ENCODE measurements at regions not wholly inside any gene's neighbourhood (a gene's known extent, or its start where the extent isn't known, plus 50 kb on each side); places are given as distances from the start of the nearest gene placed in this dataset.

GRCh38 chr6:148602136-148602535 is 144.7 kb upstream of the UST start:
- TF ChIP-seq, protein P1, sequence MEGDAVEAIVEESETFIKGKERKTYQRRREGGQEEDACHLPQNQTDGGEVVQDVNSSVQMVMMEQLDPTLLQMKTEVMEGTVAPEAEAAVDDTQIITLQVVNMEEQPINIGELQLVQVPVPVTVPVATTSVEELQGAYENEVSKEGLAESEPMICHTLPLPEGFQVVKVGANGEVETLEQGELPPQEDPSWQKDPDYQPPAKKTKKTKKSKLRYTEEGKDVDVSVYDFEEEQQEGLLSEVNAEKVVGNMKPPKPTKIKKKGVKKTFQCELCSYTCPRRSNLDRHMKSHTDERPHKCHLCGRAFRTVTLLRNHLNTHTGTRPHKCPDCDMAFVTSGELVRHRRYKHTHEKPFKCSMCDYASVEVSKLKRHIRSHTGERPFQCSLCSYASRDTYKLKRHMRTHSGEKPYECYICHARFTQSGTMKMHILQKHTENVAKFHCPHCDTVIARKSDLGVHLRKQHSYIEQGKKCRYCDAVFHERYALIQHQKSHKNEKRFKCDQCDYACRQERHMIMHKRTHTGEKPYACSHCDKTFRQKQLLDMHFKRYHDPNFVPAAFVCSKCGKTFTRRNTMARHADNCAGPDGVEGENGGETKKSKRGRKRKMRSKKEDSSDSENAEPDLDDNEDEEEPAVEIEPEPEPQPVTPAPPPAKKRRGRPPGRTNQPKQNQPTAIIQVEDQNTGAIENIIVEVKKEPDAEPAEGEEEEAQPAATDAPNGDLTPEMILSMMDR (IDR thresholded peaks at IDR 0.05) = no peak
- TF ChIP-seq POLR2A (IDR thresholded peaks at IDR 0.05) = no peak
- TF ChIP-seq EP300 (IDR thresholded peaks at IDR 0.05; ENCODE audit: low read depth) = no peak
- no peak for TF ChIP-seq POLR2AphosphoS5 (IDR thresholded peaks at IDR 0.05)

Data from transverse colon (tissue), 4 donors.